NCI-H1417 (cell line): ENCODE measurements at regions not wholly inside any gene's neighbourhood (a gene's known extent, or its start where the extent isn't known, plus 50 kb on each side); places are given as distances from the start of the nearest gene placed in this dataset.
"Not testable (repeated sequence)": the region's sequence is repeated elsewhere in the genome, so short reads cannot be mapped to it uniquely, and the experiment has no call there.

ENCODE experiments used
- DNase-seq, 3 experiments: peaks; one replicate each; lab custom pipeline; 2025; lab: John Stamatoyannopoulos, UW

GRCh38 chr1:41980827-41981653 lies 62.3 kb upstream of the HIVEP3 start:
- DNase-seq = no peak

GRCh38 chr1:41978986-41979385 lies 60.3 kb upstream of the HIVEP3 start:
- no peak for DNase-seq

- peak; percentile 47 to 96 (median 90) for DNase-seq
Observed at GRCh38 chr1:41977326-41977725, 58.6 kb upstream of the HIVEP3 start.

- DNase-seq = no peak
Observed at GRCh38 chr1:41976671-41977070, 57.9 kb upstream of the HIVEP3 start.

GRCh38 chr1:41975850-41976569 lies 57.3 kb upstream of the HIVEP3 start:
- no peak for DNase-seq

GRCh38 chr1:41975121-41975520 lies 56.4 kb upstream of the HIVEP3 start:
- DNase-seq = no peak

- DNase-seq = not testable (repeated sequence)
Observed at GRCh38 chr1:41968557-41968956, 49.8 kb upstream of the HIVEP3 start.
